Retinal pigment epithelial cell (primary cell): ENCODE measurements at regions not wholly inside any gene's neighbourhood (a gene's known extent, or its start where the extent isn't known, plus 50 kb on each side); places are given as distances from the start of the nearest gene placed in this dataset.

ENCODE experiments used
- DNase-seq: peaks from one replicate; pipeline ENCODE4 v3.0.0-alpha.2; 2010; ENCODE audit warnings: low read depth
- H3K4me3 ChIP-seq: 2 replicates; pipeline ENCODE4 v1.5.1; 2011; ENCODE audit warnings: mild to moderate bottlenecking, low read length, control low read depth, moderate library complexity
- TF ChIP-seq, protein P1 (sequence below): conservative IDR thresholded peaks from 2 replicates; pipeline ENCODE4 v1.5.1; 2011; ENCODE audit warnings: low read depth, low read length, control low read depth, inconsistent platforms

DNA sequence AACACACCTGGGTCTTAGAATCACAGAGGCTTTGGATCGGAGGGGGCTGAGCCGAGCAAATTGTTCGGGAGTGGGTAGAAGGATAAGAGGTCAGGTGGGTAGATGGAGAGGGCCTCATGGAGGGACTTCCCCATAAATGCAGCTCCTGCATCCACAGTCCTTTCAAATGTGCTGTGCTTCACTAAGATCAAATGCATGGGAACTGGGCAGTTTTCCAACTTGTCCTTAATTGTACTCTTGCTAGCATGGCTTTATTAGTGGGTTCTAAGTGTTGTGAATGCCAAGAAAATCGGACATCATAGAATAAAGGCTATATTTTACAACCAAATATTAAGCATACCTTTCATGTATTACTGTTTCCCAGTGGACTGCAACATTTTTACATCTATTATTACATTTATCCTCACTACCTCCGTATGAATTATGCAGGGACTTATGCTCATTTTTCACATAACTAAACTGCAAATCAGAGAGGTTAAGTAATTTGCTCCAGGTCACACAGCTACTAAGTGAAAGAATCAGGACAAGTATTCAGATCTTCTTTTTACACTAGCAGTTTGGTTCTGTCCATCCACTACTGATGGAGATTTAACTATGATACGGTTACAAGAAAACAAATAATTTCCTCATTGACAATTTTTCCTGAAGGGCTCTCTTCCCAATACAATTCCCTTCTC is 174.5 kb upstream of the RUNX1 start:
- peak; percentile 74 for DNase-seq
- TF ChIP-seq, protein P1, sequence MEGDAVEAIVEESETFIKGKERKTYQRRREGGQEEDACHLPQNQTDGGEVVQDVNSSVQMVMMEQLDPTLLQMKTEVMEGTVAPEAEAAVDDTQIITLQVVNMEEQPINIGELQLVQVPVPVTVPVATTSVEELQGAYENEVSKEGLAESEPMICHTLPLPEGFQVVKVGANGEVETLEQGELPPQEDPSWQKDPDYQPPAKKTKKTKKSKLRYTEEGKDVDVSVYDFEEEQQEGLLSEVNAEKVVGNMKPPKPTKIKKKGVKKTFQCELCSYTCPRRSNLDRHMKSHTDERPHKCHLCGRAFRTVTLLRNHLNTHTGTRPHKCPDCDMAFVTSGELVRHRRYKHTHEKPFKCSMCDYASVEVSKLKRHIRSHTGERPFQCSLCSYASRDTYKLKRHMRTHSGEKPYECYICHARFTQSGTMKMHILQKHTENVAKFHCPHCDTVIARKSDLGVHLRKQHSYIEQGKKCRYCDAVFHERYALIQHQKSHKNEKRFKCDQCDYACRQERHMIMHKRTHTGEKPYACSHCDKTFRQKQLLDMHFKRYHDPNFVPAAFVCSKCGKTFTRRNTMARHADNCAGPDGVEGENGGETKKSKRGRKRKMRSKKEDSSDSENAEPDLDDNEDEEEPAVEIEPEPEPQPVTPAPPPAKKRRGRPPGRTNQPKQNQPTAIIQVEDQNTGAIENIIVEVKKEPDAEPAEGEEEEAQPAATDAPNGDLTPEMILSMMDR, result no peak
- H3K4me3 ChIP-seq, result no peak overlapping the region

DNA sequence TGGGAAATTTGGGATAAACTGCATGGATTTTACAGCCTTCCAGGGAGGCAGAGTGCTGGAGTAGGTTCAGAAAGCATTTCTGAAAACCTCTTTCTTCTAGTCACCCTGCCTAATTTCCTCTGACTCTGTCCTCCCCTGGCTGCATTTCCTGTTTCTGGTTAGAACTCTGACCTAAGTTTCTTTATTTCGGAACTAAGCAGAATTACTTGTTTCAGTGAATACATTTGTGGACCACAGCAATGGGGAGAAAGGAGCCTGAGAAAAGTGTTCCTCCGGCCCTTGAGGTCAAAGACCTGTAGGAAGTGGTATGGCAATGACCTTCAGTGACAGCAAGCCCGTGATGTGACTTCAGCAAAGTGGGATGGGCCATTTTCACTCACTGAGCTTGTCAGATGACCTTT is 173.4 kb upstream of the RUNX1 start:
- H3K4me3 ChIP-seq, result no peak overlapping the region
- no peak for DNase-seq
- TF ChIP-seq, protein P1, result no peak

DNA sequence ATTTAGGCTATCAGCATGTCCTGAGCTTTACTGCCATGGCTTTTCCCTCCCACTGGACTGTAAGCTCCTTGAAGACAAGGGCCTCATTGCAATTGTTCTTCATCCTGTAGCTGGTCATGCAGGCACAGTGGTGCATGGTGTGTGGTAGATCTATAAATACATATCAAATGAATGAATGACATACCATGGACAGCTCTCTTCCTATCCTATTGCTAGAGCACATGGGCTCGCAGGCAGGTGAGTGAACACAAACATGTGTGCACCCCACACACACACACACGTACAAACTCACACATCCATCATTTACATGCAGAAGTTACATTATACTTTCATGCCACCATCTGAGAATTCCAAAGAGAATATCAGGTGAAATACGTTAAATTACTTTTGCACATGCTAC is 172.9 kb upstream of the RUNX1 start:
- DNase-seq, result no peak
- no peak overlapping the region for H3K4me3 ChIP-seq
- TF ChIP-seq, protein P1, result no peak

DNA sequence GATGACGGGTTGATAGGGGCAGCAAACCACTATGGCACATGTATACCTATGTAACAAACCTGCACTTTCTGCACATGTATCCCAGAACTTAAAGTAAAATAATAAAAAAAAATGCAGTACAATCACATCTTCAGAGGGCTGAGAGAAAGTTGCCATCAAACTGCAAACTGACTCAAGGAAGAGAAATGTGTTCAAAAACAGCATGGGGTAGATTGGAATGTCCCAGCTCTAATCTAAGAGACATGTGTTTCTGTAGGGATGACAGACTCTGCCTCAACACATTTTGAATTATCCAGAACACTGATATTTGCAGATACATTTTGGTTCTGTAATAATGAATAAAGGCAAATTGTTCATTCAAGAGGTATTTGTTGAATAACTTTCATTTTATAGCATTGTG is 171.2 kb upstream of the RUNX1 start:
- no peak for DNase-seq
- H3K4me3 ChIP-seq, result no peak overlapping the region
- TF ChIP-seq, protein P1, result no peak

DNA sequence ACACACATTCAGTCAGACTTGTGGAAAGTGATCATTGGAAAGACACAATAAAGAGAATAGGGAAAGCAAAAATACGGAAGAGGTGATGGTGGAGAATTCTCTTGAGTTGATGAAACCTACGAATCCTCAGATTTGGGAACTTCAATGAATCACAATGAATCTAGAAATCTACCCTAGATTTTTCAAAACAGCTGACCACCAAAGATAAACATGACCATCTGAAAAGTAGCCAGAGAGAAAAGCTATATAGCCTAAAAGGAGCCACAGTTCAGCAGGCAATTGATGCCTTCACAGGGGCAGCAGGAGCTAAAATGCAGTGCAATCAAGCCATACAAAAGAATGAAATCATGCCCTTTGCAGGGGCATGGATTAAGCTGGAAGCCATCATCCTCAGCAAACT is 170.6 kb upstream of the RUNX1 start:
- TF ChIP-seq, protein P1, result no peak

DNA sequence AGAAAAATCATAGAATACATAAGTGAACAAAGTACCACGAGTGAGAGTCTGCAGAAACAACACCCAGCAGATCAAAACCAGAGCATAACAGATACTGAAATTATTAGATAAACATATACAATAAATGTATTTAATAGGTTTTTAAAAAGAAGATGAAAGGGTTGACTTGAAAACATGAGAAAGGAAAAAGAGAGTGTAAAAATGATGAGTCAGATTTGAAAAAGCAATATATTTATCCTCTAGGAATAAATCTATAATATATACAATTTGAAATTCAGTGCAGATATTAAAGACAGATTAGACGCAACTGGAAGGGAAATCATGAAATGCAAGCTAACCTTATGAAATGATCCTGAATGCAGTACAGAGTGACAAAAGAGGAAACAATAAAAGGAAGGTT is 170.2 kb upstream of the RUNX1 start:
- no peak overlapping the region for H3K4me3 ChIP-seq
- TF ChIP-seq, protein P1, result no peak
- no peak for DNase-seq

More for the DNA sequence above, 170.6 kb upstream of the RUNX1 start:
- no peak overlapping the region for H3K4me3 ChIP-seq
- DNase-seq, result no peak

DNA sequence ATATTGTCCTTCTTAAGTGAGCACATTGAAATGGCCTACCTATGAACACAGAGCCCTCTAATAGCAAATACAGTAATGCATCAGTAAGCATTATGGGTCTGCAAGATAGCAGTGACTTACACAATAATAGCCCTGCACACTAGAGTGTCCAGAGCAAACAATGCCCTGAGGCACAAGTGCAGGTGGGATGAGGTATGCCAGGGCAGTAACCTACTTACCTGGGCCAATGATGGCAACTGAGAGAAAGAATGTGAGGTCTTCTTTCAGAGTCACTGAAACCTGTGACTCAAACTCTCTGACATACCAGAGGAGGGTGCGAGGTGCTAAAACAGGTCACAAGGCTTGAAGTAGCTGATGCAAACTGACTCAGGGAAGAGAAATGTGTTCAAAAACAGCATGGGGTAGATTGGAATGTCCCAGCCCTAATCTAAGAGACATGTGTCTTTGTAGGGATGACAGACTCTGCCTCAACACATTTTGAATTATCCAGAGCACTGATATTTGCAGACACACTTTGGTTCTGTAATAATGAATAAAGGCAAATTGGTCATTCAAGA is 168.5 kb upstream of the RUNX1 start:
- no peak overlapping the region for H3K4me3 ChIP-seq
- TF ChIP-seq, protein P1, result no peak
- peak; percentile 88 for DNase-seq
